SK-N-SH (cell line): ENCODE measurements at regions not wholly inside any gene's neighbourhood (a gene's known extent, or its start where the extent isn't known, plus 50 kb on each side); places are given as distances from the start of the nearest gene placed in this dataset.

Source experiments
- CTCF ChIA-PET: fragments of 300-600, 350-600 bp; formaldehyde crosslinking; extraction: SDS; loops from one replicate; lab custom pipeline; 2021; lab: Yijun Ruan, JAX
- POLR2A ChIA-PET: fragments of 350-600 bp; sonication (Branson Sonifier 250); formaldehyde crosslinking; extraction: SDS; loops from one replicate; lab custom pipeline; 2020; ENCODE audit warnings: antibody characterized with exemption, inconsistent platforms; lab: Yijun Ruan, JAX
- DNase-seq: peaks from one replicate; pipeline ENCODE4 v3.0.0; 2012
- H2AFZ ChIP-seq: fragments of 200-600 bp; sonication (generic); 2 replicates; pipeline ENCODE4 v1.8.1; 2016; ENCODE audit warnings: antibody characterized with exemption, mild to moderate bottlenecking, low read depth
- H3F3A ChIP-seq: fragments of 200-600 bp; sonication (generic); replicated peaks from 2 replicates; pipeline ENCODE3; 2016; ENCODE audit warnings: antibody characterized with exemption, mild to moderate bottlenecking; ENCODE audit not compliant: insufficient read depth
- H3K27ac ChIP-seq, 2 experiments: fragments of 200-500 bp in 1 of 2; fragments of 200-600 bp in 1 of 2; sonication (Bioruptor generic) in 1 of 2; sonication (generic), shearing (Covaris generic) in 1 of 2; 2 replicates each; pipeline versions ENCODE4 v1.5.1 to v1.6.1; 2014 to 2016; ENCODE audit warnings: low read depth in 2 of 2, inconsistent platforms in 1 of 2, low read length in 1 of 2, mild to moderate bottlenecking in 1 of 2, mixed read lengths in 1 of 2
- H3K27me3 ChIP-seq: fragments of 200-600 bp; sonication (generic), shearing (Covaris generic); 2 replicates; pipeline ENCODE4 v1.6.1; 2016; ENCODE audit warnings: mixed run types; ENCODE audit not compliant: insufficient read depth
- H3K36me3 ChIP-seq, 2 experiments: fragments of 200-500 bp in 1 of 2; fragments of 200-600 bp in 1 of 2; sonication (Bioruptor generic) in 1 of 2; sonication (generic) in 1 of 2; replicated peaks in 1 of 2; 2 replicates each; pipeline versions ENCODE3 to v1.5.1; 2014 to 2016; ENCODE audit warnings: low read length in 1 of 2, mild to moderate bottlenecking in 1 of 2; ENCODE audit not compliant: insufficient read depth in 2 of 2, control insufficient read depth in 1 of 2
- H3K4me1 ChIP-seq, 2 experiments: fragments of 200-500 bp in 1 of 2; fragments of 200-600 bp in 1 of 2; sonication (Bioruptor generic) in 1 of 2; sonication (generic), shearing (Covaris generic) in 1 of 2; 2 replicates each; pipeline versions ENCODE4 v1.5.1 to v1.6.1; 2014 to 2016; ENCODE audit warnings: low read depth in 1 of 2, low read length in 1 of 2, mixed run types in 1 of 2; ENCODE audit not compliant: insufficient read depth in 2 of 2, control insufficient read depth in 1 of 2
- H3K4me2 ChIP-seq: fragments of 200-600 bp; sonication (generic), shearing (Covaris generic); 2 replicates; pipeline ENCODE4 v1.6.1; 2017; ENCODE audit warnings: mixed run types
- H3K4me3 ChIP-seq, 2 experiments: fragments of 200-500 bp in 1 of 2; fragments of 200-600 bp in 1 of 2; sonication (Bioruptor generic) in 1 of 2; sonication (generic), shearing (Covaris generic) in 1 of 2; 2 replicates each; pipeline versions ENCODE4 v1.5.1 to v1.8.1; 2014 to 2016; ENCODE audit warnings: low read depth in 2 of 2, inconsistent platforms in 1 of 2, low read length in 1 of 2, mild to moderate bottlenecking in 1 of 2, mixed read lengths in 1 of 2, moderate library complexity in 1 of 2
- H3K79me2 ChIP-seq: fragments of 200-600 bp; sonication (generic); 2 replicates; pipeline ENCODE4 v1.8.1; 2017; ENCODE audit warnings: mild to moderate bottlenecking; ENCODE audit not compliant: insufficient read depth
- H3K9ac ChIP-seq: fragments of 200-600 bp; sonication (generic); 2 replicates; pipeline ENCODE4 v1.6.1; 2017; ENCODE audit warnings: mixed run types
- H3K9me2 ChIP-seq: fragments of 200-600 bp; sonication (generic); 2 replicates; pipeline ENCODE4 v1.6.1; 2017; ENCODE audit warnings: mixed run types
- H3K9me3 ChIP-seq: fragments of 200-600 bp; sonication (generic); 2 replicates; pipeline ENCODE4 v1.6.1; 2017; ENCODE audit warnings: mixed run types, mild to moderate bottlenecking, moderate library complexity
- H4K20me1 ChIP-seq: fragments of 200-600 bp; sonication (generic); 2 replicates; pipeline ENCODE4 v1.6.1; 2017; ENCODE audit warnings: mild to moderate bottlenecking, mixed run types; ENCODE audit not compliant: insufficient read depth
- EP300 ChIP-seq, 2 experiments: IDR thresholded peaks; 2 replicates each; pipeline versions ENCODE4 v1.4.0 to v1.6.1; 2012; ENCODE audit warnings: borderline replicate concordance in 1 of 2, low read depth in 1 of 2, low read length in 1 of 2
- EZH2phosphoT487 ChIP-seq: fragments of 200-600 bp; sonication (generic); IDR thresholded peaks from 2 replicates; pipeline ENCODE4 v1.6.1; 2017; ENCODE audit warnings: low read depth, mixed run types, mild to moderate bottlenecking, antibody characterized with exemption, moderate library complexity, borderline replicate concordance
- FOXJ3 ChIP-seq: sonication (generic); formaldehyde crosslinking; IDR thresholded peaks from 2 replicates; pipeline ENCODE4 v1.5.1; 2020; ENCODE audit warnings: mild to moderate bottlenecking, missing genetic modification reagents
- FOXM1 ChIP-seq: IDR thresholded peaks from 2 replicates; pipeline ENCODE4 v1.4.0; 2012; ENCODE audit warnings: low read depth, mild to moderate bottlenecking
- GATA2 ChIP-seq: sonication (generic); formaldehyde crosslinking; IDR thresholded peaks from 2 replicates; pipeline ENCODE4 v1.5.0; 2020; ENCODE audit warnings: mild to moderate bottlenecking, missing genetic modification reagents
- MEF2A ChIP-seq: IDR thresholded peaks from 2 replicates; pipeline ENCODE4 v1.4.0; 2012; ENCODE audit warnings: low read depth, borderline replicate concordance
- MXI1 ChIP-seq: IDR thresholded peaks from 2 replicates; pipeline ENCODE4 v1.6.1; 2012; ENCODE audit warnings: mild to moderate bottlenecking, low read depth, low read length, improper control_type of control experiment
- NFIC ChIP-seq: IDR thresholded peaks from 2 replicates; pipeline ENCODE4 v1.4.0; 2012; ENCODE audit warnings: borderline replicate concordance
- POLR2AphosphoS5 ChIP-seq: IDR thresholded peaks from 2 replicates; pipeline ENCODE4 v1.6.1; 2012; ENCODE audit warnings: low read depth, low read length
- RAD21 ChIP-seq: IDR thresholded peaks from 2 replicates; pipeline ENCODE4 v1.6.1; 2012; ENCODE audit warnings: mild to moderate bottlenecking, low read length
- RXRA ChIP-seq: IDR thresholded peaks from 2 replicates; pipeline ENCODE4 v1.4.0; 2012; ENCODE audit warnings: low read depth, mild to moderate bottlenecking, borderline replicate concordance
- SIN3A ChIP-seq: IDR thresholded peaks from 2 replicates; pipeline ENCODE4 v1.6.1; 2012; ENCODE audit warnings: low read depth, mild to moderate bottlenecking, low read length, moderate library complexity, borderline replicate concordance
- SMC3 ChIP-seq: IDR thresholded peaks from 2 replicates; pipeline ENCODE4 v1.6.1; 2012; ENCODE audit warnings: low read depth, low read length, improper control_type of control experiment
- TAF1 ChIP-seq: IDR thresholded peaks from 2 replicates; pipeline ENCODE4 v1.6.1; 2012; ENCODE audit warnings: low read depth, mild to moderate bottlenecking, low read length, moderate library complexity, borderline replicate concordance
- TCF12 ChIP-seq: IDR thresholded peaks from 2 replicates; pipeline ENCODE4 v1.4.0; 2012
- YY1 ChIP-seq: IDR thresholded peaks from 2 replicates; pipeline ENCODE4 v1.4.0; 2012; ENCODE audit warnings: low read depth, mild to moderate bottlenecking
- WGBS: methylation state at CpG from one replicate; pipeline ENCODE4 v1.1.6; 2017; ENCODE audit warnings: low lambda C conversion rate; 5-methylcytosine and 5-hydroxymethylcytosine counted together
- TF ChIP-seq, protein P1 (sequence below): IDR thresholded peaks from 2 replicates; pipeline ENCODE4 v1.4.0; 2012; ENCODE audit warnings: low read depth
- TF ChIP-seq, protein P2 (sequence below): fragments of 200-600 bp; sonication (generic); IDR thresholded peaks from 2 replicates; pipeline ENCODE4 v1.6.1; 2017; ENCODE audit warnings: antibody characterized with exemption, mild to moderate bottlenecking, moderate library complexity
- TF ChIP-seq, protein P3 (sequence below): IDR thresholded peaks from 2 replicates; pipeline ENCODE4 v1.6.1; 2012; ENCODE audit warnings: mild to moderate bottlenecking, low read depth, low read length, moderate library complexity

DNA sequence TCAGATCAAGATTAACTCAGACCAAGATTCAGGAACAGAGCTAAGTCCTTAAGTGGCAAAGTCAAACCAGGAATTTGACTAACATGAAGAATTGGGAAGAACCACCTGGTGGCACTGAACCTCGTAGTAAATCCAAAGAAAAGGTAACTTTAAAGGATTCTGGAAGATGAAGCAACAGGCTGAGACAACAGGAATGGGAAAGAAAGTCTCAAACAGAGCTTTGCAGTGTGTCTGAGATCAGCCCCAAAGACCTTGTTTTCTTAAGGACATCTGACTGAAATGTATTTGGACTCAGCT, 126.1 kb downstream of the ASB9 start:
- H2AFZ ChIP-seq = no peak overlapping the region
- ChIA-PET POLR2A (no interaction called here), CTCF (interaction anchor here (0.6 to 2.5 kb wide), 21 partner anchors 9 to 1108 kb away, joined by 3 to 14 read pairs (median 3); no protein-coding TSS in a partner anchor)

DNA sequence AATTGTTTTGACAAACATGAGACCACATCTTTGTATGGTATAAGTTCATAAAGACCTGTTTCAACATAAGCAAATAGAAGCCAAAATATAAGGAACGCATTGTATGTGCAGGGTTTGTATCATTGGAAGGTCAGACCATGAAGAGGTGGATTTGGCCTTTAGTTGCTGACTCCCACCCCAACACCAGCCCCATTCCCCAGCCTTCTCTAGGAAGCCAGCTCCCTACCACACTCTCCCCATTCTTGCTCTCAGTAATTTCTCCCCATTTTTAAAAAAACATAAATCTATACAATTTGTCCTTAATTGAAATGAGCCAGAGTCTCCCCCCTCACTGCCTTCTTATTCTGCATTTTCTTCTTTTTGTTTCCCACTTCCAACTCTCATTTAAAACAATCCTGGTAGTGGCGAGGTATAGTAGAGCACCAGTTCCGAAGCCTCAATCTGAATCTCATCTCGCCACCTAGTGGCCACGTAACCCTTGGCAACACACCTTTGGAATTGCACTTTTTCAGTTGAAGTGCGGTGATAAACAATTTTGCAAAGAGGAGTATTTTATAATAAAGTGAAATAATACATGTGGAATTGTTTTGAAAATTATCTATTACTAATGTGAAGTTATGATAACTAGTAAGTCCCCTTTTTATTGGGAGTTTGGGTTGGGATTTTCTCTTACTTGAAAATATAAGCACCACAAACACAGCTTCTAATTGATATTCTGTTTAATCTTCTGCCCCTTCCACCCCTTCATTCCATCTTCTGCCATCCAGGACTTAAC, 126.6 kb downstream of the ASB9 start:
- no peaks in the 10 kb centered on the region for H3K4me1 ChIP-seq
- no peak overlapping the region for H3K9ac ChIP-seq
- 0 out of 2 replicates have a peak, but pooled peaks cover 6% of the 10 kb centered on the region for H3K27me3 ChIP-seq
- CTCF ChIA-PET = interaction anchor here (0.7 to 2.5 kb wide), 27 partner anchors 9 to 1107 kb away, joined by 3 to 14 read pairs (median 3); no protein-coding TSS in a partner anchor
- 7% methylated on average over 6 of the region's 6 CpGs for WGBS
- no peaks in the 10 kb centered on the region for H3K79me2 ChIP-seq
- TF ChIP-seq, protein P1, sequence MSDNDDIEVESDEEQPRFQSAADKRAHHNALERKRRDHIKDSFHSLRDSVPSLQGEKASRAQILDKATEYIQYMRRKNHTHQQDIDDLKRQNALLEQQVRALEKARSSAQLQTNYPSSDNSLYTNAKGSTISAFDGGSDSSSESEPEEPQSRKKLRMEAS = no peak
- peak; percentile 82 for TF ChIP-seq RAD21
- no peak for TF ChIP-seq SIN3A
- TF ChIP-seq, protein P2, sequence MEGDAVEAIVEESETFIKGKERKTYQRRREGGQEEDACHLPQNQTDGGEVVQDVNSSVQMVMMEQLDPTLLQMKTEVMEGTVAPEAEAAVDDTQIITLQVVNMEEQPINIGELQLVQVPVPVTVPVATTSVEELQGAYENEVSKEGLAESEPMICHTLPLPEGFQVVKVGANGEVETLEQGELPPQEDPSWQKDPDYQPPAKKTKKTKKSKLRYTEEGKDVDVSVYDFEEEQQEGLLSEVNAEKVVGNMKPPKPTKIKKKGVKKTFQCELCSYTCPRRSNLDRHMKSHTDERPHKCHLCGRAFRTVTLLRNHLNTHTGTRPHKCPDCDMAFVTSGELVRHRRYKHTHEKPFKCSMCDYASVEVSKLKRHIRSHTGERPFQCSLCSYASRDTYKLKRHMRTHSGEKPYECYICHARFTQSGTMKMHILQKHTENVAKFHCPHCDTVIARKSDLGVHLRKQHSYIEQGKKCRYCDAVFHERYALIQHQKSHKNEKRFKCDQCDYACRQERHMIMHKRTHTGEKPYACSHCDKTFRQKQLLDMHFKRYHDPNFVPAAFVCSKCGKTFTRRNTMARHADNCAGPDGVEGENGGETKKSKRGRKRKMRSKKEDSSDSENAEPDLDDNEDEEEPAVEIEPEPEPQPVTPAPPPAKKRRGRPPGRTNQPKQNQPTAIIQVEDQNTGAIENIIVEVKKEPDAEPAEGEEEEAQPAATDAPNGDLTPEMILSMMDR = peak; percentile 88
- TF ChIP-seq FOXJ3 (CRISPR knock-in tag) = no peak
- TF ChIP-seq SMC3 = peak; percentile 70
- TF ChIP-seq TCF12 = no peak
- no peak for TF ChIP-seq TAF1
- H3K9me3 ChIP-seq = no peaks in the 10 kb centered on the region
- no peak overlapping the region for H3K27ac ChIP-seq
- H4K20me1 ChIP-seq = no peaks in the 10 kb centered on the region
- H3K9me2 ChIP-seq = no peaks in the 10 kb centered on the region
- H3K4me2 ChIP-seq = no peak overlapping the region
- H2AFZ ChIP-seq = no peak overlapping the region
- H3K4me3 ChIP-seq = no peak overlapping the region
- no peaks in the 10 kb centered on the region for H3F3A ChIP-seq
- peak; percentile 45 for DNase-seq
- POLR2A ChIA-PET = no interaction called here
- H3K36me3 ChIP-seq = no peaks in the 10 kb centered on the region

More for the DNA sequence above, 126.1 kb downstream of the ASB9 start:
- H3K36me3 ChIP-seq = no peaks in the 10 kb centered on the region
- 0 out of 2 replicates have a peak, but pooled peaks cover 6% of the 10 kb centered on the region for H3K27me3 ChIP-seq
- no peak overlapping the region for H3K9ac ChIP-seq
- no peaks in the 10 kb centered on the region for H4K20me1 ChIP-seq
- WGBS = 4% methylated on average over 1 of the region's 1 CpG
- no peaks in the 10 kb centered on the region for H3K79me2 ChIP-seq
- no peaks in the 10 kb centered on the region for H3K9me2 ChIP-seq
- DNase-seq = no peak
- H3K4me2 ChIP-seq = no peak overlapping the region
- no peak overlapping the region for H3K4me3 ChIP-seq
- no peaks in the 10 kb centered on the region for H3K9me3 ChIP-seq
- H3F3A ChIP-seq = no peaks in the 10 kb centered on the region
- no peaks in the 10 kb centered on the region for H3K4me1 ChIP-seq
- no peak for TF ChIP-seq TCF12
- TF ChIP-seq FOXM1 = no peak
- TF ChIP-seq YY1 = no peak
- TF ChIP-seq, protein P3, sequence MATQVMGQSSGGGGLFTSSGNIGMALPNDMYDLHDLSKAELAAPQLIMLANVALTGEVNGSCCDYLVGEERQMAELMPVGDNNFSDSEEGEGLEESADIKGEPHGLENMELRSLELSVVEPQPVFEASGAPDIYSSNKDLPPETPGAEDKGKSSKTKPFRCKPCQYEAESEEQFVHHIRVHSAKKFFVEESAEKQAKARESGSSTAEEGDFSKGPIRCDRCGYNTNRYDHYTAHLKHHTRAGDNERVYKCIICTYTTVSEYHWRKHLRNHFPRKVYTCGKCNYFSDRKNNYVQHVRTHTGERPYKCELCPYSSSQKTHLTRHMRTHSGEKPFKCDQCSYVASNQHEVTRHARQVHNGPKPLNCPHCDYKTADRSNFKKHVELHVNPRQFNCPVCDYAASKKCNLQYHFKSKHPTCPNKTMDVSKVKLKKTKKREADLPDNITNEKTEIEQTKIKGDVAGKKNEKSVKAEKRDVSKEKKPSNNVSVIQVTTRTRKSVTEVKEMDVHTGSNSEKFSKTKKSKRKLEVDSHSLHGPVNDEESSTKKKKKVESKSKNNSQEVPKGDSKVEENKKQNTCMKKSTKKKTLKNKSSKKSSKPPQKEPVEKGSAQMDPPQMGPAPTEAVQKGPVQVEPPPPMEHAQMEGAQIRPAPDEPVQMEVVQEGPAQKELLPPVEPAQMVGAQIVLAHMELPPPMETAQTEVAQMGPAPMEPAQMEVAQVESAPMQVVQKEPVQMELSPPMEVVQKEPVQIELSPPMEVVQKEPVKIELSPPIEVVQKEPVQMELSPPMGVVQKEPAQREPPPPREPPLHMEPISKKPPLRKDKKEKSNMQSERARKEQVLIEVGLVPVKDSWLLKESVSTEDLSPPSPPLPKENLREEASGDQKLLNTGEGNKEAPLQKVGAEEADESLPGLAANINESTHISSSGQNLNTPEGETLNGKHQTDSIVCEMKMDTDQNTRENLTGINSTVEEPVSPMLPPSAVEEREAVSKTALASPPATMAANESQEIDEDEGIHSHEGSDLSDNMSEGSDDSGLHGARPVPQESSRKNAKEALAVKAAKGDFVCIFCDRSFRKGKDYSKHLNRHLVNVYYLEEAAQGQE = no peak
- TF ChIP-seq GATA2 (CRISPR knock-in tag) = no peak
- no peak for TF ChIP-seq SMC3
- no peak for TF ChIP-seq MEF2A
- no peak for TF ChIP-seq NFIC
- TF ChIP-seq FOXJ3 (CRISPR knock-in tag) = no peak
- no peak for TF ChIP-seq RXRA
- no peak for TF ChIP-seq EP300 (IDR thresholded peaks at IDR 0.05; ENCODE audit: borderline replicate concordance in 1 of 2, low read depth in 1 of 2, low read length in 1 of 2)
- no peak for TF ChIP-seq POLR2AphosphoS5
- TF ChIP-seq MXI1 = no peak
- no peak for TF ChIP-seq EZH2phosphoT487
- H3K27ac ChIP-seq = no peak overlapping the region
